ENCODE measurements at regions not wholly inside any gene's neighbourhood (a gene's known extent, or its start where the extent isn't known, plus 50 kb on each side); places are given as distances from the start of the nearest gene placed in this dataset. TPM values are rescaled to one million over a fixed set of nuclear protein-coding genes. Genes with fewer than 3 reads are reported as not detected.

GRCh38 chr3:30554317-30554690 is 52.1 kb upstream of the TGFBR2 start:
- Histone ChIP-seq H3K36me3 (no peaks in the 10 kb centered on the region), H3K4me2 (no peak overlapping the region), H3K27ac (no peak overlapping the region), H3K27me3 (peaks cover 5% of the 10 kb centered on the region), H2AFZ (replicated peaks) (no peak overlapping the region), H3F3A (ENCODE audit: low read depth) (peaks cover 19% of the 10 kb centered on the region), H3K79me2 (ENCODE audit: low read depth) (no peaks in the 10 kb centered on the region), H3K4me3 (no peak overlapping the region), H4K20me1 (ENCODE audit: low read depth) (peaks cover under 1% of the 10 kb centered on the region), H3K9me3 (ENCODE audit: low read depth) (no peaks in the 10 kb centered on the region), H3K4me1 (peaks cover 27% of the 10 kb centered on the region), H3K9ac (no peak overlapping the region)
- H3K4me1 Mint-ChIP-seq, result peaks cover 20% of the 10 kb centered on the region
- TF ChIP-seq EZH2 (IDR thresholded peaks at IDR 0.05), result no peak
- no peaks in the 10 kb centered on the region for H3K27me3 Mint-ChIP-seq (ENCODE audit: insufficient read depth, low read depth)
- no peak for DNase-seq (ENCODE audit: low spot score)
- no peaks in the 10 kb centered on the region for H3K9me3 Mint-ChIP-seq
- no peak overlapping the region for H3K27ac Mint-ChIP-seq
- H3K36me3 Mint-ChIP-seq, result no peaks in the 10 kb centered on the region
- H3K4me3 Mint-ChIP-seq, result no peak overlapping the region

- TF ChIP-seq CTCF (IDR thresholded peaks at IDR 0.05) (no peak), EZH2 (IDR thresholded peaks at IDR 0.05) (no peak), EZH2phosphoT487 (IDR thresholded peaks at IDR 0.05) (no peak)
- Mint-ChIP-seq H3K27ac (no peak overlapping the region), H3K36me3 (no peaks in the 10 kb centered on the region), H3K4me1 (peaks cover 7% of the 10 kb centered on the region), H3K27me3 (ENCODE audit: insufficient read depth, low read depth) (no peaks in the 10 kb centered on the region), H3K9me3 (no peaks in the 10 kb centered on the region), H3K4me3 (no peak overlapping the region)
- H3F3A ChIP-seq (ENCODE audit: low read depth), result peaks cover 2% of the 10 kb centered on the region
- H3K4me3 ChIP-seq, result no peak overlapping the region
- H2AFZ ChIP-seq (replicated peaks), result no peak overlapping the region
- H3K9me3 ChIP-seq (ENCODE audit: low read depth), result no peaks in the 10 kb centered on the region
- no peak overlapping the region for H3K4me2 ChIP-seq
- DNase-seq (ENCODE audit: low spot score), result no peak
- H3K36me3 ChIP-seq, result no peaks in the 10 kb centered on the region
- peaks cover 15% of the 10 kb centered on the region for H3K4me1 ChIP-seq
- H3K9ac ChIP-seq, result no peak overlapping the region
- no peak overlapping the region for H3K27ac ChIP-seq
- peaks cover 1% of the 10 kb centered on the region for H3K27me3 ChIP-seq
- no peaks in the 10 kb centered on the region for H3K79me2 ChIP-seq (ENCODE audit: low read depth)
- H4K20me1 ChIP-seq (ENCODE audit: low read depth), result no peaks in the 10 kb centered on the region
These were observed 50.4 kb upstream of the TGFBR2 start for GRCh38 chr3:30555968-30556367.

Small RNA genes in the stretch of these regions (small RNA-seq; reads per million reads assigned to genes)
- gene RF01848, result not detected

Measured in neural progenitor cell (in vitro differentiated cells).